GM19455 (cell line): ENCODE measurements at regions not wholly inside any gene's neighbourhood (a gene's known extent, or its start where the extent isn't known, plus 50 kb on each side); places are given as distances from the start of the nearest gene placed in this dataset.
A peak's percentile ranks its signal among the peaks of the same experiment; 100 is the strongest.
"Not testable (repeated sequence)": the region's sequence is repeated elsewhere in the genome, so short reads cannot be mapped to it uniquely, and the experiment has no call there.

Experiments
- ATAC-seq: cut with Tn5 transposase; IDR thresholded peaks from one replicate; pipeline ENCODE4 v1.9.1; 2021; ENCODE audit not compliant: unreplicated experiment

DNA sequence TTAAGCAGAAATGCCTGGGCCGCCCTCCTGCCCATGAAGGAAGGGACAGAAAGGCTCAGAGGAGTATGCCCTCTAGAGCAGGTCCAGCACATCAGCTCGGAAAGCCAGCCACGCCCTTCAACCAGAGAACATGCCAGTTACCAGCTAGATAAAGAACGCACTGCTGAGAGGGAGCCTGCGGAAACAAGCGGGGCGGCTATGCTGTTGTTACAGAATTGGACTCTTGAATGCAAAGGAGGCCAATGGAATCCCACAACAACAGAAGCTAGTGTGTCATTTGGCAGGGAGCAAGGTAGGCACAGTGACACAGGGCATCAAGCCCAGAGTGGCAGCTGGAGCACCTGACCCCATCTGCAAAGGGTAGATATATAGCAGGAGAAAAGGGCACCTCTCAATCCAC is 242.9 kb upstream of the ID2 start:
- ATAC-seq: no peak

DNA sequence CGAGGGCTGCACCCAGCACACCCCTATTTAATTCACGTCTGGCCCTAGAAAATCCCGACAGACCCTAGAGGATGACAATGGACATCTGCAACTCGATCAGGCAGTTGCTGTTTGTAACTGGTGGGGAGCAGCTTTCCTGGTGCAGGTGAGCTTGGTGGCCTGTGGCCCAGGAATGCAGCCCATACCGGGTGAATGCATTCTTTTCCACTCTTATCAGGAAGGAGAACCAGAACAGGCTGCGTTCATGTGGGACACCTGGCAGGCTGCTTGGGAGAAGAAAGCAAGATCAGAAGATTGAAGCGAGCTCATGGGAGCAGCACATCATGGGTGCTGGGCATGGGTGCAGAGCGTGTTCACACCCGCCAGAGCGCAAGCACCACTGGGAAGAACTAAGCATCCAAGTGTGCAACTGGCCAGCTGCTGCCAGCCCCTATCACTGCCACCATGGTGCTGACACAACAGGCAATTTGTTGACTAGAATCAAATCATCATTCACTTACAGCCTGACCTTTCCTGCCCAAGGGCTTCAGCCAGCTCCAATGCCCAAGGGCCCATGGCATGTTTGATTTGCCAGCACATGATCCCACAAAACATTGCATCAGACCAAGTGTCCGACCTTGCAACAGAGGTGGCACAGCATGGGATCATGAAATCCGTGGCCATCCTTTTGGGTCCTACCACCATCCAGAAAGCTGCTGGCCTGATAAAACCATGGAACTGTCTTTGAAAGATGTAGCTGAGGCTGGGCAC is 241.7 kb upstream of the ID2 start:
- ATAC-seq: no peak

DNA sequence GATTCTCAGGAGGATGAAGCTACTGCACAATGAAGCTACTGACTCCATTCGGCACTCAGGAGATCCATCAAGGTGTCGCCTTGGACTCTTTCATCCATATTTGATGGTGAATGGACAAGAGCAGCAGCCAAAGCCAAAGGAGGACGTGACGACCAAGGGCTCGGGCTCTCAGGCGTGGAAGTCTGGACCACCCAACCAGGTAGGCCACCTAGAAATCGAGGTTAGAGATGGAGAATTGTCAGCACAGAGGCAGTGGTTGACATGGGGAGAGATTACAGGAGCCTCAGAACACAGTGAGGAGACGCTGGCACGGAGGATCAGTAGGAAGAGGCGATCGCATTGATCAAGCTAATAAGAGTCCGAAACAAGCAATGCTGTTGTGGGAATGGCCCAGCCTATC is 240.5 kb upstream of the ID2 start:
- no peak for ATAC-seq

DNA sequence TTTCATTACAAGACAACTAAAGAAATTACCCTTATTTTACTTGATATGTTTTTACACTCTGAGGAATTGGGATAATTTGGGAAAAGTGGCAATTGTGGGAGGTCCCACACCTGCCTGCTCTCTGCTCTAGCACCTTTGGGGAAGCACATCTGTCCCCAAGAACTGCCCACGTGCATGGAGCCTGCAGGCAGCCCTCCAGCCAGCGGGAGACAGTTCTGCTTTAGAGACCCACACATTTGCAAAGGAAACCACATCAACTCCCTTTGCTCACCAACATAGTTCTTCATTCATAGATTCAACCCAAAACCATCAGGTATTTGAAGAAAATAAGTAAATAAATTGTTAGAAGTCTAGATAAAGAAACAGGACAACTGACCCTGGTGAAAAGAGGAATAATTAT is 239.9 kb upstream of the ID2 start:
- peak; percentile 63 for ATAC-seq

DNA sequence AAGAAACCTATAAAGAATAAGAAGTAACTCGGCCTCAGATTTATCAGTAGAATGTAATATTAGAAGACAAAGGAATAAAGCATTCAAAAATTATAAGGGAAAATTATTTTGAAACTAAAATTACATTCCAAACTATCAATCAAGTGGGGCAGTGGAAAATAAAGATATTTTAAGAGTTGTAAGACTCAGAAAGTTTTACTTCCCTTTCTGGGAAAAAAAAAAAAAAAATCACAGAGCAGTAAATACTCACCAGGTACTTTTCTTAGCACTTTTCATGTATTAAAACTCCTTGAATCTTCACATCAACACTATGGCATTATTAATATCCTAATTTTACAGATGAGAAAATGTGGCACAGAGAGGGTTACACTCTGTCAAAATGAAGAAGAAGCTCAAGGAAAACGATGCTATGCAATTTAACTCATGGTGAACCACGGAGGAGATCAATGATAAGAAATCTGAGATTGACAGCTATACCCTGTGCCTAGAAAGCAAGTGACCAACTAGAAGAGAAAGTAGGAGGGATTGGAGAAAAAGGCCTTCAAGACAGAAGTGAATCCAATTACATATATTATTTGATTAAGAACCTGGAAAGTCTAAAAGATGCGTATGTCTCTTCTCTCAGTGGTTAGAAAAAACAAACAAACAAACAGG is 238.9 kb upstream of the ID2 start:
- no peak for ATAC-seq

DNA sequence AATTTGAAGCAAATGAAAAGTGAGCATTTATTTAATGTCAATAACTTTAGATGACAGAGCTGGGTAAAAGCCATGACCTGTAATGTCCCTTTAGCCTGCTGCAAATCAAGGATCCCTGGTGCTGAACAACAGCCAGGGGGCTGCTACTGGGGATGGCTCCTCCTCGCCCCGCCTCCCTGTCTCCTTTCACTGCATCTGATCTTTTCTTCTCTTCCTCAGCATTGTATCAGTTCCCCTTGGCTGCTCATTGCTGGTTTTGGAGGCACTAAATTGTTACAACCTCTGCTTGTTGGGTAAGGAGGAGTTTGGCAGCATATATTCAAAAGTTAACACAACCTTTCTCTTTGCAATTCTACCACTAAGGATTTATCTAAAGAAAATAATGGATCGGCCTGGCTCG is 236.3 kb upstream of the ID2 start:
- ATAC-seq: no peak

DNA sequence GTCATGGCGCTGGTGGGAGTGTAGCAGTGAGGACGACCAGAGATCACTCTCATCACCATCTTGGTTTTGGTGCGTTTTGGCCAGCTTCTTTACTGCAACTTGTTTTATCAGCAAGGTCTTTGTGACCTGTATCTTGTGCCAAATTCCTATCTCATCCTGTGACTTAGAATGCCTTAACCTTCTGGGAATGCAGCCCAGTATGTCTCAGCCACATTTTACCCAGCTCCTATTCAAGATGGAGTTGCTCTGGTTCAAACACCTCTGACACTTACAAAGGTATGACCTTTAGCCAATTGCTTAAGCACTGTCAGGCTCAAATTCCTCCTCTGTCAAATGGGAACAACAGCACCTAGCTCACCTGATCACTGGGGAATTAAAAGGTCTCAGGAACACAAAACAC is 235.1 kb upstream of the ID2 start:
- not testable (repeated sequence) for ATAC-seq

DNA sequence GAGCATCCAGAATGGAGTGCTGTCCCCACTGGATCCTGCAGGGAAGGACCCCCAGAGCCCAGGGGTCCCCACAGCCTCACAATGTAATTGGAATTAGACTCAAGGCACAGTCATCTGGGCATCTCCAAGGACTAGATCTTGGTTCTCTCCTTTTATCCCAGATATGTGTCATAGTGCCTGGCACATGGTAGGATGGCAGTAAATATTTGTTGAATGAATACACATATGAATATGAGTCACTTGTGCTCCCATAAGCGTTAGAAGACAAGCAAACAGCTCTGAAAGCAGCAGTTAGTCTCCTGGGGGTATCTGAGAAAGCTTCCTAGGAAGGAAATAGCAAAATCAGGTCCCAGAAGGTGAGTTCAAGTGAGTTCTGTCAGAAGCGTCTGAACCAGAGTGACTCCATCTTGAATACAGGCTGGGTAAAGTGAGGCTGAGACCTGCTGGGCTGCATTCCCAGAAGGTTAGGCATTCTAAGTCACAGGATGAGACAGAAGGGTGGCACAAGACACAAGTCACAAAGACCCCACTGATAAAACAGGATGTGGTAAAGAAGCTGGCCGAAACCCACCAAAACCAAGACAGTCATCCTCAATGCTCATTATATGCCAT is 234.1 kb upstream of the ID2 start:
- ATAC-seq: no peak

DNA sequence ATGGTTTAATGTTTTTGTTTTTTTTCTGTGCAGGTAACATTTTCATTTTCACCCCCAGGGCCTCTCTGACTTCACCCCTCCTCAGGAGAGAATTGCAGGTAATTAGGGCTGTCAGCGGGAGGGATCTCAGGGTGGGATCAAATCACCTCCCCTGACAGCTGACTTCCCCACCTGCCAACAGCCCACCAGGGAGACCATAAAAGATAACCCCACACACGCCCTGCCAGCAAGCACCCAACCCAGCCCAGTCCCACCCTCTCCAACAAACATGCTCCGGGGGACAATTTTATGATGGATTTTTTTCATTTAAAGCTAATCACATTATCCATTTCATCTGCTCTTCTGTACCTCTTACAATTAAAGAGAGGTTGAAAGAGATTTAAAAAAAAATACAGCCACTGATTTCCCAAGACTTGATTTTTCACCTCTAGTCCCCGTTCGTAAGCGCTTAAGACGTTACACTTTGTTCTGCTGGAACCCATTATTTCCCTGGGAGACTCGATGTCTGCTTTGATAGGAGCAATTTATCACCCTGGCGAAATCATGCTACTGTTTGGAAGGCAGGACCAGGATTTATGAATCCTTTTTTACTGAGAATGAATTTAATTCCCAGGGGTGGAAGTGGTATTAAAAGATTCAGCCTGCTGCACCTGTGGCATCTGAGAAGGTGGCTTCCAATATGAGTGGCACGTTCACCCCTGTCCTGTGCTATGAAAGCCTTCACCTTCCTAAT is 232.9 kb upstream of the ID2 start:
- no peak for ATAC-seq

DNA sequence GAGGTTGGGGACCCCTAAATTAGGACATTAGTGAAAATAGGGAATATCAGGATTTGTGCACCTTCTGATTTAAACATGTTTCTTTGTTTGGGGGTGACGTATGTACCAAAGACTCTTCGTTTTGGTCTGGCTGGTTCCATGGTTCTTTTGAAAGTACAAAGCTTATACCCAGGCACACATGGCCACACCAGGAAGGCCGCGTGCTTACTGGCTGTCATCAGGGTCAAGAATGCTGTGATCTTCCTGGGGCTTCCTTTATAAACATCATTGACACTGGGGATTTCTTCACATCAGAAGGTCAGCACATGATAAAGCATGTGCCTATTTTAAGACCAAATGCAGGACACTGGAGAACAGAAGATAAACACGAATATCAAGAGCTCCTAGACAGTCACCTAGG is 230.6 kb upstream of the ID2 start:
- no peak for ATAC-seq

DNA sequence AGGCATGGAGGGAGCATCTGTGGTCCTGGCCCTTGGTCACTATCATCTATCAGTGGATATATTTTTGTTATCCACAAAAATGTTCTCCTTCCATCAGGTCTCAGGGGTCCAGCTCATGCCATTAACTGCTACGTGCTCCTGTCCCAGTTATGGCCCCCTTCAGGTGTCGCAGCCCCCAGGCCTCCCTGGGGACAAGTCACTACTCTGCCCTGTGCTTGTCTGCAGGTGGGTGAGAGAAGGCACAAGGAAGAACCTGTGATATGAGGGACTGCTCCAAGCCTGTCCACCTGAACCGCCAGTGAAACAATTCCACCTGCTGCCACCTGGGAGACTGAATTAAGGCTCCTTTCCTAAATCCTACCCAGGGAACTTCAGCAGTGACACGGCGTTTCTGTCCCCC is 229.6 kb upstream of the ID2 start:
- no peak for ATAC-seq

DNA sequence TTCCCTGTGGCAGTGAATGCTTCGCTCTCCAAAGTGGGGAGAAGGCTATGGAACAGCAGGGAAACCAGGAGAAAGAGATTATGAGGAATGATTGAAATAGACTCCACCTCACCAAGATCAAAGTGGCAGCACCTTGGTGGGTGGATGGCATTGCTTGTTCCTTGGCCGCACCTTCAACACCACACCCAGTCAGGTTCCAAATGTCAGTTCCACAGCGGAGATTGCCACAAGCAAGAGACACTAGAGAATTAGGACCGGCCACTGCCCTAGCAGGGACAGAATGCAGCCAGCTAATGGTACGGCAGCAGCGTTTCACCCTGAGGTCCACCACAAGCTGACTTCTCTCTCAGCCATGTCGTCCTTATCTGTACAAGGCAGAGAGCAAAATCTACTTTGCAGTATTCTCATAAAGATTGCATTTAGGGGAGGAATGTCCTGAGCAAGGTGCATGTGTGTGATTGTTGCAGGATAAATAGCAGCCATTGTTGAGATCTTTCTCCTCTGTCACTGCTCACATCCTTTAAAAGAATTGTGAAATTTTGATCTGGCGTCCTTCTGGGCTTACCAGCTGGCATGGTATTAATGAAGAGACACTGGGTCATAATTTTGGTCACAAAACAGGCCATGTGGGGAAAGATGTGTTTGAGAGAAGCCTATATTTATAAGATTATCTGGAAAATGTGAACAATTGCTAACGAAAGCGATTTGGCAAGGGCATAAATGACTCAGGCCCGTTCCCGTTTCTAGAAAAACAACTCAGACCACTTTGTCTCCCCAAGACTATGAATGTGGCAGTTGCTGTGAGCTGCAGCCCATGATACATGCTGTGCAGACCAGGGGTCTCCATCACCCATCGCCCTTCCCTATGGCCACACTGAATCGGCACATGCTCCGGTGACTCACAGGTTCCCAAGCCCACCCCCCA is 228.6 kb upstream of the ID2 start:
- ATAC-seq: no peak

DNA sequence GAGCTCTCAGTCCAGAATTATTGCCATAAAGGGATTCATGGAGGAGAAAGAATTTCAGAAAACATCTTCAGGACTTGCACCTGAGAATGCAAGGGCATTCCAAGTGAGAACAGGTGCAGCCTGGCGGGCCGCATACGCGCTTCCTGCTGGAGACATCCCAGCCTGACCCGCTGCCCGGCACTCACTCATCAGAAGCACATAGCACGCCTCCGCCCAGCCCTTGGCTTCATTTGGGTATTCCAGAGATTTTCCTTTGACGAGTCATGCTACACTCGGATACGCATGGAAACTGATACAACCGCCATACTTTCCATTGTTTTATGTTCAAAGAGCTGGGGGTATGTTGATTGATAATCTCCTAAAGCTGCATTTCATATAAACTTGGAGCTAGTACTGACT is 228.0 kb upstream of the ID2 start:
- no peak for ATAC-seq

DNA sequence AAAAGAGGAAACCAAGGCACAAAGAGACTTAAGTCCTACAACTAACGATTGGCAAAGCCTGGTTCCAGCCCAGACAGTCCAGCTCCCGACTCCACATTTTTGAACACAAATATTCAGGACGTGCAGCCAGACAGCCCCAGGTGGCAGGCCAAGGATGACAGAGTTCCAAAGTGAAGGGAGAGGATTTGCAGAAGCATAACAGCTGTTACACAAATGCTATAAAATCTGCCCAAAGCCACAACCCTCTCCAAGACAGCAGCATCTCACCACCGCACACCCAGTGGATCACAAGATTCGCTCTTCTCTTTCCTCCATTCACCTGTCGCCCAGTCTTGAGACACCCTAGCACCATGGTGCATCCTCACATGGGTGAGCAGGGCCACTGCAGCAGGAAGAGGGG is 227.1 kb upstream of the ID2 start:
- no peak for ATAC-seq

DNA sequence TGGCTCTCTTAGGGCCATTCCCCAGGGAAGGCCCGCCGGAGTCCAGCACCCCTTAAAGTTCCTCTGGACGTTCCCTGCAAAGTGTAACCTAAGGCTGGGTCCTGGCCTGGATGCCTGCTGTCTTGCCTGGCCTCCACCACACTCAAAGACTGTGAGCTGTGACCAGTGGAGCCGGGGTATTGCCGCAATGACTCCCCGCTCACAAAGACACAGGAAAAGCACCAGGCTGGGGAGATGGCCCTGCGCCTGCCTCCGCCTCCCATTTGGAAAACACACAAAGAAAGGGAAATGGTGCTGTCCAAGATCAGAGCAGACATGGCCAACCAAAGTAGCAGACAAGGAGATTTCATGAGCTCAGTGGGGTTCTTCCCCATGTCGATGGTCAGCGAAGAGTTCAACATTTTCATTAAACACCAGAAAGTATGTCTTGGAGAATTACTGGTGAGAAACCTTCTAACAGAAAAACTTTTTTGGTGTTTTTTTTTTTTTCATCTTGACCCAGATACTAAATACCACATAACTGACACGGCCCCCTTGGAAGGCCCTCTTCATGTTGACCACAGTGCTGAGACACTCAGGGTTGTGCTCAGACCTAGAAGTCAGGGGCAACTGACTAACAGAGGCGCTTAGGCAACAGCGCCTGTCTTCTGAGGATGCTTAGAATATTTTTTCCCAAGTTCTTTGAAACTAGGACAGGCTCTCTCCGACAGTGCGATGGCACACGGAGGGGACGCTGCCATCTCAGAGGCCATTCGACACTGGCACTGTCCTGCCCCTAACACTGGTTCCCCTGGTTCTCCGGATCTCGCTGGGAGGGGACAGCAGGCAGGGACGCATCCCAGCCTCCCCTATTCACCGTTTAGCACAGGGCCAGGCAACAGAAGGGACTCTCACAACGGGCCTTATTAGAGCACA is 226.4 kb upstream of the ID2 start:
- no peak for ATAC-seq

DNA sequence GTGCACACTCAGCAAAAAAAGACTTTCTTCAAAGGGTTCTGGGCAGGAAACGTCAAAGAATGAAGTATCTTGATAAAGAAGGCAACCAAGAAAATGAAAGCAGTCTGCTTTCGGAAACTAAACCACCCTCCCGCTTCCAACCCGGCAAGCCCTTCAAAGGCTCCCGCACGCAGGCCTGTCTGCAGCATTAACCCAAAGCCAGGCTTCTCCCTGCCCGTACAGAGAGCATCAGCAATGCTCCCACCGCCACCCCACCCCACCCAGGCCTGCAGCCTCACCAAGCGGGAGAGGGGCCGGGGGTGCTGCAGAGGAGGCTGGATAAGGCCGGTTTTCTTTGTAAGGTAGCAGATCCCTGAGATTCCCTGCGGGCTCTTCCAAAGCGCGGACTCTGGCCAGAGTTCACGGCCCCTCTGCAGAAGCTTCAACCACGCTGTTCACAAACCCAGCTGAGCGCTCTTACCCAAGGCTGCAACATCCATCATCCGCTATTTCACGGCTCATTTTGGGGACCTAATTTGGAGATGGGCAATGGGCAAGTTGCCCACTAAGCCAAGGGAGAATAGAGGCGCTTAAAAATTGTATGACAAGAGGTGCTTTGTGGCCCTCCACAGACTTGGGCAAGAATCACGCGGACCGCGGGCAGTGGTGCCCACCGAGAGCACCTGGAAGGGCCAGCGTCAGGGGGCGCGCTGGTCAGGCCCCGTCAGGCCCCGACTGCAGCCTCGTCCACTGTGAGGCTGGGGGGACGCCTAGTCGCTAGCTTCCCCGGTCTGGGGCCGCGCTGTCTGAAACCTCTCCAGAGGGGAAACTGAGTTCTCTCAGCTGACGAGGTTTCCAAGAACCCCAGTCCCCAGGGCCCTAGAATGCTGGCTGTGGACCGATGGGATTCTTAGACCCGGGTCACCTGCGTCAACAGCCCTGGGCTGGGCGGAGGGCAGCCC is 225.4 kb upstream of the ID2 start:
- no peak for ATAC-seq

DNA sequence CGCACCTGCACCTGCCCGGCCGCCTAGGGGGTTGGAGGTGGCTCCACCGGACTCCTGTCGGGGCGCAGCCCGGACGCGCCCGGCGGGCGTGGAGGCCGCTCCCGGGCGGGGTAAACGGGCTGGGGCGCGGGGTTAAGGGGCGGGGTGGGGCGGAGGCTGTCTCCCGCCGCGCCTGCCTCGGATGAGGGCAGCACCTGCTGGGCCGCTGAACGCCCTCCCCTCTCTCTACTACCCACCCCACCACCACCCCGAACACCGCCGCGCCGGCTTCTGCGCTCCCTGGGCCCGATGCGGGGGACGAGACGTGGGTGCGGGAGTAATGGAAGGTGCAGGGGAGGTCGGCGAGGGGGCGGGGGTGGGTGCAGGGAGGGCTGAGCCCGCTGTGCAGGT is 224.8 kb upstream of the ID2 start:
- ATAC-seq: no peak

DNA sequence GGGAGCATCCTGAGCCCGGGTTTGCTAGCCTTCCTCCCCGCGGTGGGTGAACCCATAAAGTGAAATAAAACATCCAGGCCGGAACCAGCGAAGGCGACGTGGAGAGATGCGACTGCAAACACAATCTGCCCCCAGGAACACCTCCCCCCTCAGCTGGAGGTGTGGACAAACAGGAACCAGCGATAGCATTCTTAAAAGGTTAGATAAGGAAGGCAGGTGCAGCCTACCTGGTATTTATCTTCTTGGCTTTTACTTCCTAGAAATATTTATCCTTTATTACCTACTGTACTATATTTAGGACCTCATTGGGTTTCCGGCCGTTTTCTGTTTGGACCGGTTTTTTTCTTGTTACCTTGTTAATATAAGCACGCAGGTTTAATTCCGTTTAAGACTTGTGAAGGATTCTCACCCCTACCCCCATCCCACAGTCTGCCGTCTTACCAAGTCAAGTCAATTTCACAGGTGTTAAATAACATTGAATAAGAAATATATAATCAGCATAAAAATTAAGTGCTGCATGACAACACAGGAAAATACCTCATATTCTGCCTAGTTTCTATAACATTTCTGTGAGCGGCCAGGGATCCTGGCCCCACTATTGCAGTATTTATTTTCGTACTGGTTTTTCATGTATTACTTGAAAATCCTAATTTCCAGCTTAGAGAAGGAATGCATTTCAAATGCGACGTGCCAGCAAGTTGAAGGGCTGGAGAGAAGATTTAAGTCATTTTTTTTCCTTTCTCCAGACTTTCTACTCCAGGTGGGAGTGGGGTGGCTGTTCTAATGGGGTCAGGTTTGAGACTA is 224.0 kb upstream of the ID2 start:
- no peak for ATAC-seq
